ENCODE measurements at regions not wholly inside any gene's neighbourhood (a gene's known extent, or its start where the extent isn't known, plus 50 kb on each side); places are given as distances from the start of the nearest gene placed in this dataset.

DNA sequence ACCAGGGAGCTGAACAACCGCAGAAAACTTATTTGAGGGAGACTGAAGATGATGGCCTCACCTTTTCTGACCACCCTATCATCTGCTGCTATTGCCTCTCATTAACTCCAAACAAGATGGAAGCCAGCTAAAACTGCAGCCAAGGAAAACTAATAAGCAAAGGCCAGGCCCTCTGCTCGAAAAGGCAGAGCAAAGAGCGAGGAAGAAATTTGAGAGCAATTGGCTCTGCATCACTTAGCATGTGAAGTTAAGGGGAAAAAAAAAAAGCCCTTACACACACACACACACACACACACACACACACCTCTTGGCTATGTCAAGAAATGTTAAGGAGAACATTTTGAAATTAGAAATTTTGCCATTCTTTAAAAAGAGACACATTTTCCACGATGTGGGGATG, 228.1 kb upstream of the CYLC2 start:
- TF ChIP-seq, protein P1, sequence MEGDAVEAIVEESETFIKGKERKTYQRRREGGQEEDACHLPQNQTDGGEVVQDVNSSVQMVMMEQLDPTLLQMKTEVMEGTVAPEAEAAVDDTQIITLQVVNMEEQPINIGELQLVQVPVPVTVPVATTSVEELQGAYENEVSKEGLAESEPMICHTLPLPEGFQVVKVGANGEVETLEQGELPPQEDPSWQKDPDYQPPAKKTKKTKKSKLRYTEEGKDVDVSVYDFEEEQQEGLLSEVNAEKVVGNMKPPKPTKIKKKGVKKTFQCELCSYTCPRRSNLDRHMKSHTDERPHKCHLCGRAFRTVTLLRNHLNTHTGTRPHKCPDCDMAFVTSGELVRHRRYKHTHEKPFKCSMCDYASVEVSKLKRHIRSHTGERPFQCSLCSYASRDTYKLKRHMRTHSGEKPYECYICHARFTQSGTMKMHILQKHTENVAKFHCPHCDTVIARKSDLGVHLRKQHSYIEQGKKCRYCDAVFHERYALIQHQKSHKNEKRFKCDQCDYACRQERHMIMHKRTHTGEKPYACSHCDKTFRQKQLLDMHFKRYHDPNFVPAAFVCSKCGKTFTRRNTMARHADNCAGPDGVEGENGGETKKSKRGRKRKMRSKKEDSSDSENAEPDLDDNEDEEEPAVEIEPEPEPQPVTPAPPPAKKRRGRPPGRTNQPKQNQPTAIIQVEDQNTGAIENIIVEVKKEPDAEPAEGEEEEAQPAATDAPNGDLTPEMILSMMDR (conservative IDR thresholded peaks at IDR 0.05 in 1 of 2, IDR thresholded peaks at IDR 0.05 in 1 of 2; ENCODE audit: extremely low read depth in 1 of 2, insufficient read depth in 1 of 2, low read depth in 1 of 2, low read length in 2 of 2), result no peak
- no peak for TF ChIP-seq EZH2 (IDR thresholded peaks at IDR 0.05; ENCODE audit: borderline replicate concordance, low read length)

All from mammary epithelial cell (primary cell).